Suprapubic skin (tissue), 4 donors: ENCODE measurements at regions not wholly inside any gene's neighbourhood (a gene's known extent, or its start where the extent isn't known, plus 50 kb on each side); places are given as distances from the start of the nearest gene placed in this dataset.

Source experiments
- POLR2A ChIP-seq, 2 donors: fragments of 450-650 bp; IDR thresholded peaks; one replicate each; pipeline ENCODE4 v1.6.1; 2017; ENCODE audit warnings: antibody characterized with exemption in 2 of 2, mild to moderate bottlenecking in 2 of 2, moderate library complexity in 2 of 2
- POLR2AphosphoS5 ChIP-seq, 3 donors: sonication (generic); formaldehyde crosslinking; IDR thresholded peaks; one replicate each; pipeline ENCODE4 v1.6.1; 2017; ENCODE audit warnings: antibody characterized with exemption in 3 of 3

- TF ChIP-seq POLR2A (IDR thresholded peaks at IDR 0.05) (no peak), POLR2AphosphoS5 (IDR thresholded peaks at IDR 0.05) (no peak)
Measured at GRCh38 chr10:109456566-109457301, 466.6 kb downstream of the XPNPEP1 start.
